GM19240 (cell line): ENCODE measurements at regions not wholly inside any gene's neighbourhood (a gene's known extent, or its start where the extent isn't known, plus 50 kb on each side); places are given as distances from the start of the nearest gene placed in this dataset.

ENCODE experiments used
- DNase-seq: peaks from one replicate; pipeline ENCODE4 v3.0.0; 2011; ENCODE audit warnings: low spot score; ENCODE audit not compliant: insufficient read length

GRCh38 chr5:158559066-158559465 lies 540.6 kb downstream of the EBF1 start:
- no peak for DNase-seq

- DNase-seq = no peak
Observed at GRCh38 chr5:158553962-158554336, 545.8 kb downstream of the EBF1 start.

GRCh38 chr5:158553195-158553961 lies 546.3 kb downstream of the EBF1 start:
- no peak for DNase-seq

- DNase-seq = no peak
Observed at GRCh38 chr5:158552241-158552640, 547.5 kb downstream of the EBF1 start.

GRCh38 chr5:158549311-158549710 lies 550.4 kb downstream of the EBF1 start:
- DNase-seq = no peak

- DNase-seq = no peak
Observed at GRCh38 chr5:158546748-158547147, 553.0 kb downstream of the EBF1 start.

GRCh38 chr5:158545949-158546530 lies 553.7 kb downstream of the EBF1 start:
- no peak for DNase-seq

- DNase-seq = no peak
Observed at GRCh38 chr5:158544388-158545339, 555.1 kb downstream of the EBF1 start.

- no peak for DNase-seq
Observed at GRCh38 chr5:158543539-158544387, 556.0 kb downstream of the EBF1 start.

GRCh38 chr5:158541536-158542297 lies 558.0 kb downstream of the EBF1 start:
- DNase-seq = no peak

- no peak for DNase-seq
Observed at GRCh38 chr5:158538506-158539074, 561.1 kb downstream of the EBF1 start.

- DNase-seq = no peak
Observed at GRCh38 chr5:158537366-158537765, 562.4 kb downstream of the EBF1 start.

- DNase-seq = no peak
Observed at GRCh38 chr5:158534203-158534602, 565.5 kb downstream of the EBF1 start.

- DNase-seq = no peak
Observed at GRCh38 chr5:158532739-158533138, 567.0 kb downstream of the EBF1 start.

- no peak for DNase-seq
Observed at GRCh38 chr5:158531860-158532259, 567.9 kb downstream of the EBF1 start.

GRCh38 chr5:158530115-158530514 lies 569.6 kb downstream of the EBF1 start:
- no peak for DNase-seq

GRCh38 chr5:158529454-158529853 lies 570.3 kb downstream of the EBF1 start:
- DNase-seq = no peak

GRCh38 chr5:158525663-158526062 lies 574.1 kb downstream of the EBF1 start:
- DNase-seq = no peak

GRCh38 chr5:158524070-158524469 lies 575.6 kb downstream of the EBF1 start:
- no peak for DNase-seq

GRCh38 chr5:158522776-158523175 lies 576.9 kb downstream of the EBF1 start:
- no peak for DNase-seq
